NCI-H82 (cell line): ENCODE measurements at regions not wholly inside any gene's neighbourhood (a gene's known extent, or its start where the extent isn't known, plus 50 kb on each side); places are given as distances from the start of the nearest gene placed in this dataset.
"Not testable (repeated sequence)": the region's sequence is repeated elsewhere in the genome, so short reads cannot be mapped to it uniquely, and the experiment has no call there.

Source experiments
- DNase-seq: peaks from one replicate; lab custom pipeline; 2025; lab: John Stamatoyannopoulos, UW

- no peak for DNase-seq
Measured at GRCh38 chrX:40373641-40374040, 207.1 kb upstream of the ATP6AP2 start.

GRCh38 chrX:40373025-40373424, 207.7 kb upstream of the ATP6AP2 start:
- no peak for DNase-seq

GRCh38 chrX:40371376-40371775, 209.4 kb upstream of the ATP6AP2 start:
- no peak for DNase-seq

- DNase-seq: no peak
Measured at GRCh38 chrX:40368611-40369061, 212.1 kb upstream of the ATP6AP2 start.

- no peak for DNase-seq
Measured at GRCh38 chrX:40366661-40367060, 214.1 kb upstream of the ATP6AP2 start.

- not testable (repeated sequence) for DNase-seq
Measured at GRCh38 chrX:40362291-40362690, 218.5 kb upstream of the ATP6AP2 start.

- DNase-seq: no peak
Measured at GRCh38 chrX:40360557-40360956, 220.2 kb upstream of the ATP6AP2 start.

GRCh38 chrX:40359593-40359992, 221.2 kb upstream of the ATP6AP2 start:
- no peak for DNase-seq

- no peak for DNase-seq
Measured at GRCh38 chrX:40358994-40359393, 221.8 kb upstream of the ATP6AP2 start.

GRCh38 chrX:40349251-40349650, 231.5 kb upstream of the ATP6AP2 start:
- DNase-seq: no peak

GRCh38 chrX:40346379-40346778, 234.4 kb upstream of the ATP6AP2 start:
- no peak for DNase-seq

GRCh38 chrX:40343319-40343718, 237.5 kb upstream of the ATP6AP2 start:
- DNase-seq: no peak

- no peak for DNase-seq
Measured at GRCh38 chrX:40340116-40340515, 240.7 kb upstream of the ATP6AP2 start.

- no peak for DNase-seq
Measured at GRCh38 chrX:40333344-40333743, 235.6 kb upstream of the BCOR start.

GRCh38 chrX:40331762-40332161, 234.0 kb upstream of the BCOR start:
- no peak for DNase-seq

- DNase-seq: no peak
Measured at GRCh38 chrX:40331353-40331752, 233.6 kb upstream of the BCOR start.

GRCh38 chrX:40329616-40330015, 231.9 kb upstream of the BCOR start:
- no peak for DNase-seq

GRCh38 chrX:40327085-40327484, 229.3 kb upstream of the BCOR start:
- no peak for DNase-seq

GRCh38 chrX:40326186-40326965, 228.6 kb upstream of the BCOR start:
- DNase-seq: no peak

GRCh38 chrX:40325161-40325560, 227.4 kb upstream of the BCOR start:
- DNase-seq: no peak

- DNase-seq: no peak
Measured at GRCh38 chrX:40323977-40324376, 226.2 kb upstream of the BCOR start.

- no peak for DNase-seq
Measured at GRCh38 chrX:40320819-40321218, 223.1 kb upstream of the BCOR start.

- peak; percentile 88 for DNase-seq
Measured at GRCh38 chrX:40318801-40319200, 221.0 kb upstream of the BCOR start.

GRCh38 chrX:40318076-40318475, 220.3 kb upstream of the BCOR start:
- DNase-seq: no peak
